WTC11 (cell line): ENCODE measurements at regions not wholly inside any gene's neighbourhood (a gene's known extent, or its start where the extent isn't known, plus 50 kb on each side); places are given as distances from the start of the nearest gene placed in this dataset.

ENCODE experiments used
- CREB1 ChIP-seq: sonication (generic); formaldehyde crosslinking; IDR thresholded peaks from 2 replicates; pipeline ENCODE4 v1.8.0; 2023; ENCODE audit warnings: mild to moderate bottlenecking, missing genetic modification reagents
- CTCF ChIP-seq: fragments of 200-600 bp; IDR thresholded peaks from 2 replicates; pipeline ENCODE4 v1.8.0; 2022; ENCODE audit warnings: antibody characterized with exemption
- FOXJ3 ChIP-seq: sonication (generic); formaldehyde crosslinking; IDR thresholded peaks from 2 replicates; pipeline ENCODE4 v1.9.0; 2021; ENCODE audit warnings: missing genetic modification reagents, mild to moderate bottlenecking, borderline replicate concordance
- PRDM15 ChIP-seq: sonication (generic); formaldehyde crosslinking; IDR thresholded peaks from 2 replicates; pipeline ENCODE4 v1.8.0; 2022; ENCODE audit warnings: missing genetic modification reagents
- USF2 ChIP-seq: sonication (generic); formaldehyde crosslinking; IDR thresholded peaks from 2 replicates; pipeline ENCODE4 v1.8.1; 2023; ENCODE audit warnings: mild to moderate bottlenecking, missing genetic modification reagents, moderate library complexity

GRCh38 chr9:87270221-87270847 is 227.3 kb upstream of the DAPK1 start:
- TF ChIP-seq CREB1 = no peak
- no peak for TF ChIP-seq CTCF
- no peak for TF ChIP-seq PRDM15
- TF ChIP-seq FOXJ3 (CRISPR knock-in tag) = no peak
- TF ChIP-seq USF2 (CRISPR knock-in tag) = no peak
